Spleen (tissue), 11 donors: ENCODE measurements at regions not wholly inside any gene's neighbourhood (a gene's known extent, or its start where the extent isn't known, plus 50 kb on each side); places are given as distances from the start of the nearest gene placed in this dataset.

Source experiments
- DNase-seq: peaks from one replicate; pipeline ENCODE4 v3.0.0-alpha.2; 2020
- H3K27ac ChIP-seq, 8 donors: fragments of 200-600 bp; sonication (generic) in 7 of 8; 1 replicate in 4 of 8; 2 replicates in 4 of 8; pipeline versions ENCODE4 v1.5.0 to v1.8.0; 2016 to 2021; ENCODE audit warnings: inconsistent platforms in 4 of 8, mild to moderate bottlenecking in 4 of 8, moderate library complexity in 1 of 8
- H3K27me3 ChIP-seq, 7 donors: fragments of 200-600 bp; sonication (generic) in 6 of 7; replicated peaks in 1 of 7; 1 replicate in 4 of 7; 2 replicates in 3 of 7; pipeline versions ENCODE4 v1.5.0 to v1.8.0; 2016 to 2021; ENCODE audit warnings: inconsistent platforms in 3 of 7, mild to moderate bottlenecking in 1 of 7
- H3K36me3 ChIP-seq, 6 donors: fragments of 200-600 bp; sonication (generic) in 5 of 6; 1 replicate in 4 of 6; 2 replicates in 2 of 6; pipeline versions ENCODE4 v1.5.0 to v1.8.0; 2016 to 2021; ENCODE audit warnings: inconsistent platforms in 2 of 6
- H3K4me1 ChIP-seq, 6 donors: fragments of 200-600 bp; sonication (generic) in 5 of 6; 1 replicate in 3 of 6; 2 replicates in 3 of 6; pipeline versions ENCODE4 v1.5.0 to v1.8.0; 2016 to 2021; ENCODE audit warnings: inconsistent platforms in 3 of 6
- H3K4me3 ChIP-seq, 8 donors: fragments of 200-600 bp; sonication (generic) in 7 of 8; 1 replicate in 4 of 8; 2 replicates in 4 of 8; pipeline versions ENCODE4 v1.5.0 to v1.8.0; 2016 to 2021; ENCODE audit warnings: inconsistent platforms in 4 of 8, mild to moderate bottlenecking in 4 of 8, moderate library complexity in 2 of 8
- H3K9me3 ChIP-seq, 8 donors: fragments of 200-600 bp; sonication (generic) in 7 of 8; 1 replicate in 4 of 8; 2 replicates in 4 of 8; pipeline versions ENCODE4 v1.5.0 to v1.8.0; 2016 to 2021; ENCODE audit warnings: inconsistent platforms in 4 of 8
- POLR2A ChIP-seq, 3 donors: fragments of 450-650 bp; IDR thresholded peaks; one replicate each; pipeline ENCODE4 v1.5.1; 2017; ENCODE audit warnings: antibody characterized with exemption in 3 of 3, mild to moderate bottlenecking in 1 of 3
- POLR2AphosphoS5 ChIP-seq, 3 donors: sonication (generic); formaldehyde crosslinking; IDR thresholded peaks; one replicate each; pipeline ENCODE4 v1.5.1; 2017; ENCODE audit warnings: antibody characterized with exemption in 3 of 3
- WGBS, 5 donors: extraction: QIAGEN DNeasy Blood & Tissue Kit in 3 of 5; methylation state at CpG; one replicate each; pipeline versions ENCODE4 v1.1.5 to v1.1.7; 2013 to 2018; 5-methylcytosine and 5-hydroxymethylcytosine counted together
- intact Hi-C: fragments of 100-400 bp; cut with DNase I; formaldehyde crosslinking; loops from one replicate; pipeline ENCODE4 v1.15.0; 2023; ENCODE audit warnings: low total_unique reads
- TF ChIP-seq, protein P1 (sequence below), 11 experiments: fragments of 200-600 bp in 7 of 11; fragments of 450-650 bp in 4 of 11; sonication (generic) in 4 of 11; IDR thresholded peaks in 8 of 11; conservative IDR thresholded peaks in 3 of 11; 1 replicate in 7 of 11; 2 replicates in 4 of 11; pipeline versions ENCODE4 v1.4.0 to v1.8.0; 2016 to 2021; ENCODE audit warnings: antibody characterized with exemption in 11 of 11, inconsistent platforms in 4 of 11, mild to moderate bottlenecking in 1 of 11
- donor health status: healthy with polysubstance abuse.
- donor health status: DM: no; HTN: no; CAD: no; lungs with moderate emphysema.
- donor health status: DM: no; HTN: no; CAD: no.
- donor health status: Bipolar disorder and iron deficiency.
- donor health status: healthy.
- donor health status: DM: no; HTN: no; CAD: no.
- donor health status: DM: yes; HTN: yes; CAD: no.

DNA sequence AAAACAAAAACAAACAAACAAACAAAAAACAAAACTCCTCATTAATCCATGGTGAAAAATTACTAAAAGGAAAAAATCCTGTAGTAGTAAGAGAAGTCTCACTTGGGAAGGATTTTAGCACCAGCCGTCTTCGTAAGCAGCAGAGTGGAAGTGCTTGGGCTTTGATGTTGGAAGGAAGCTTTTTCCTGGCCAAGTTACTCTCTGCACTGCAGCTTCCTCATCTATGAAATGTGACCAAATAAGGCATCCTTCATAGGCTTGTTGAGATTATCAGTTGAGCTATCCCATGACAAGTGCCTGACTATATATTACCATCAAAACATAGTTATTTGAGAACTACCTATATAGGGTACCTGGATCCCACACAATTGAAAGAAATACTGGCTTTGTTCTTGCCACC lies 436.4 kb upstream of the ONECUT1 start:
- Histone ChIP-seq H3K9me3 (no peaks in the 10 kb centered on the region), H3K4me3 (no peak overlapping the region), H3K4me1 (no peaks in the 10 kb centered on the region), H3K27ac (no peak overlapping the region), H3K36me3 (no peaks in the 10 kb centered on the region), H3K27me3 (no peaks in the 10 kb centered on the region)
- TF ChIP-seq, protein P1, sequence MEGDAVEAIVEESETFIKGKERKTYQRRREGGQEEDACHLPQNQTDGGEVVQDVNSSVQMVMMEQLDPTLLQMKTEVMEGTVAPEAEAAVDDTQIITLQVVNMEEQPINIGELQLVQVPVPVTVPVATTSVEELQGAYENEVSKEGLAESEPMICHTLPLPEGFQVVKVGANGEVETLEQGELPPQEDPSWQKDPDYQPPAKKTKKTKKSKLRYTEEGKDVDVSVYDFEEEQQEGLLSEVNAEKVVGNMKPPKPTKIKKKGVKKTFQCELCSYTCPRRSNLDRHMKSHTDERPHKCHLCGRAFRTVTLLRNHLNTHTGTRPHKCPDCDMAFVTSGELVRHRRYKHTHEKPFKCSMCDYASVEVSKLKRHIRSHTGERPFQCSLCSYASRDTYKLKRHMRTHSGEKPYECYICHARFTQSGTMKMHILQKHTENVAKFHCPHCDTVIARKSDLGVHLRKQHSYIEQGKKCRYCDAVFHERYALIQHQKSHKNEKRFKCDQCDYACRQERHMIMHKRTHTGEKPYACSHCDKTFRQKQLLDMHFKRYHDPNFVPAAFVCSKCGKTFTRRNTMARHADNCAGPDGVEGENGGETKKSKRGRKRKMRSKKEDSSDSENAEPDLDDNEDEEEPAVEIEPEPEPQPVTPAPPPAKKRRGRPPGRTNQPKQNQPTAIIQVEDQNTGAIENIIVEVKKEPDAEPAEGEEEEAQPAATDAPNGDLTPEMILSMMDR (IDR thresholded peaks at IDR 0.05 in 8 of 11, conservative IDR thresholded peaks at IDR 0.05 in 3 of 11) = no peak
- no peak for TF ChIP-seq POLR2AphosphoS5 (IDR thresholded peaks at IDR 0.05)
- TF ChIP-seq POLR2A (IDR thresholded peaks at IDR 0.05) = no peak
- 68 to 84% (median 83%) methylated on average over 2 of the region's 2 CpGs for WGBS, 5 donors
- DNase-seq = no peak
- intact Hi-C loops = no loop called here

DNA sequence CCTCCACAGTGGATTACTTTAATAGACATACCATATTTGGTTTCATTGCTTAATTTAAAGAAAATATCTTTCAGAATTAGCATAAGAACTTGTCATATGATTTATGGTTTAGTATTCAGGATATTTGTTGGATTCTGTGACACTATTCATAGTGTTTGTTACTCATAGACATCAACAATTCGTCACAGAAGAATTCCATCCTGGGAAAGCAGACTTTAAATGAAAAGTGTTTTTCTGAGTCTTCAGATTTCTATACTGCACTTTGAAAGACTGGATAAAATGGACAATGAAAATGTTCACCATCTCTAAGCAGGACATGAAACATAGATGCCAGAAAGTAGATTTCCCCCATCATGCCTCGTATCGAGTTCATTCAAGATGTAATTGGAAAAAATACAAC lies 435.6 kb upstream of the ONECUT1 start:
- Histone ChIP-seq H3K9me3 (no peaks in the 10 kb centered on the region), H3K4me3 (no peak overlapping the region), H3K27ac (no peak overlapping the region), H3K36me3 (no peaks in the 10 kb centered on the region), H3K27me3 (no peaks in the 10 kb centered on the region), H3K4me1 (no peaks in the 10 kb centered on the region)
- intact Hi-C loops = no loop called here
- TF ChIP-seq, protein P1 (IDR thresholded peaks at IDR 0.05 in 8 of 11, conservative IDR thresholded peaks at IDR 0.05 in 3 of 11) = no peak
- no peak for TF ChIP-seq POLR2AphosphoS5 (IDR thresholded peaks at IDR 0.05)
- no peak for TF ChIP-seq POLR2A (IDR thresholded peaks at IDR 0.05)
- WGBS, 5 donors = 62 to 90% (median 79%) methylated on average over 3 of the region's 3 CpGs
- DNase-seq = no peak

DNA sequence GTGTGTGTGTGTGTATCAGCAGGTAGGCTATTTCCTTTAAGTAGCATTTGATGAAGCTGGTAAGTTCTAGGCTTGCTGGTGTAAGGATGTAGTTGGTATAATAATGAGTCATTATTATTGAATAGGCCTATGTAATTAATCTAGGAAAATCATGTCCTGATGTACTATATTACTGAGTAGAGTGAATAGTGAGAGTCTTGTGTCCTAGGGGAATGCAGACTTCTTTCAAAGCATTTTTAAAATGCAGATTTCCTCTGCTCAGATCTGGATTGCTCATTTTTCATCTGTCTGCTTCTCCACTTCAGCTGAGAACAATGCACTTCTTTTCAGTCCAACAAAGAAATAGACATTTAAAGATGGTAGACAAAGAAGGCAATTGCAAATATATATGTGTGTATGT lies 434.2 kb upstream of the ONECUT1 start:
- no peak overlapping the region for H3K27ac ChIP-seq
- H3K27me3 ChIP-seq = no peaks in the 10 kb centered on the region
- no peak for TF ChIP-seq POLR2A (IDR thresholded peaks at IDR 0.05)
- TF ChIP-seq, protein P1 (IDR thresholded peaks at IDR 0.05 in 8 of 11, conservative IDR thresholded peaks at IDR 0.05 in 3 of 11) = no peak
- TF ChIP-seq POLR2AphosphoS5 (IDR thresholded peaks at IDR 0.05) = no peak
- no peak for DNase-seq
- H3K4me3 ChIP-seq = no peak overlapping the region
- no peaks in the 10 kb centered on the region for H3K36me3 ChIP-seq
- H3K9me3 ChIP-seq = no peaks in the 10 kb centered on the region
- intact Hi-C loops = no loop called here
- H3K4me1 ChIP-seq = no peaks in the 10 kb centered on the region

DNA sequence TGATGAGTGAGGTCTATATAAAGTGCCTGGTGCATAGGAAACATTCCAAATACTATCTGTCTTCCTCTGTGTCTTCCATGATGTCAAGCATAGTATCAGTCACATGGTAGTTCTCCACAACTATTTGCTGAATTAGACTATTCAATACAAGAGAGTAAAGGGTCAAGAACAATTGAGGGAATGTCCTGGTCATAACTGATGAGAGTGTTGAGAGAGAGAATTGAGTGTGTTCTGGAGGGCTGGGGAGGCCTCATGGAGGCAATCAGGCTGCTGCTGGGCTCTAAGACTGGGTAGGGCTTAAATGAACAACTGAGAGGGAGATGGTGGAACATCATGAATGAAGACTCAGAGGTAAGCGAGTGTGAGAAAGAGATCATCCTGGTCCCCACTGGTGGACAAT lies 433.7 kb upstream of the ONECUT1 start:
- no peaks in the 10 kb centered on the region for H3K9me3 ChIP-seq
- TF ChIP-seq, protein P1 (IDR thresholded peaks at IDR 0.05 in 8 of 11, conservative IDR thresholded peaks at IDR 0.05 in 3 of 11) = no peak
- TF ChIP-seq POLR2A (IDR thresholded peaks at IDR 0.05) (no peak), POLR2AphosphoS5 (IDR thresholded peaks at IDR 0.05) (no peak)
- no peaks in the 10 kb centered on the region for H3K36me3 ChIP-seq
- WGBS, 5 donors = 88 to 96% (median 90%) methylated on average over 1 of the region's 1 CpG
- H3K4me1 ChIP-seq = no peaks in the 10 kb centered on the region
- intact Hi-C loops = no loop called here
- H3K4me3 ChIP-seq = no peak overlapping the region
- H3K27me3 ChIP-seq = no peaks in the 10 kb centered on the region
- DNase-seq = no peak
- no peak overlapping the region for H3K27ac ChIP-seq
